MM.1S (cell line): ENCODE measurements at regions not wholly inside any gene's neighbourhood (a gene's known extent, or its start where the extent isn't known, plus 50 kb on each side); places are given as distances from the start of the nearest gene placed in this dataset.
A peak's percentile ranks its signal among the peaks of the same experiment; 100 is the strongest.

ENCODE experiments used
- DNase-seq: peaks from one replicate; pipeline ENCODE4 v3.0.0-alpha.2; 2015
- H2AFZ ChIP-seq: fragments of 300-600 bp; sonication (generic); 2 replicates; pipeline ENCODE4 v1.6.0; 2016; ENCODE audit warnings: antibody characterized with exemption, low read length
- H3F3A ChIP-seq: fragments of 300-600 bp; sonication (generic); 2 replicates; pipeline ENCODE4 v1.6.1; 2016; ENCODE audit warnings: mild to moderate bottlenecking, antibody characterized with exemption, low read length, moderate library complexity, mixed read lengths; ENCODE audit not compliant: insufficient read depth
- H3K27ac ChIP-seq: fragments of 300-600 bp; sonication (generic); 2 replicates; pipeline ENCODE4 v1.5.1; 2016; ENCODE audit warnings: mild to moderate bottlenecking, low read length
- H3K27me3 ChIP-seq: fragments of 300-600 bp; sonication (generic); replicated peaks from 2 replicates; pipeline ENCODE4 v1.6.0; 2016; ENCODE audit warnings: low read length; ENCODE audit not compliant: insufficient read depth
- H3K36me3 ChIP-seq: fragments of 300-600 bp; sonication (generic); replicated peaks from 2 replicates; pipeline ENCODE4 v1.6.1; 2016; ENCODE audit warnings: mild to moderate bottlenecking, low read length, mixed read lengths; ENCODE audit not compliant: insufficient read depth
- H3K4me1 ChIP-seq: fragments of 300-600 bp; sonication (generic); 2 replicates; pipeline ENCODE4 v1.6.1; 2016; ENCODE audit warnings: low read length, mixed read lengths
- H3K4me2 ChIP-seq: fragments of 300-600 bp; sonication (generic); 2 replicates; pipeline ENCODE4 v1.6.0; 2016; ENCODE audit warnings: low read depth, low read length
- H3K4me3 ChIP-seq: fragments of 300-600 bp; sonication (generic); 2 replicates; pipeline ENCODE4 v1.5.1; 2016; ENCODE audit warnings: low read length, mixed read lengths
- H3K79me2 ChIP-seq: fragments of 300-600 bp; sonication (generic); 2 replicates; pipeline ENCODE4 v1.6.1; 2016; ENCODE audit warnings: mixed run types, low read length, mixed read lengths
- H3K9ac ChIP-seq: fragments of 300-600 bp; sonication (generic); 2 replicates; pipeline ENCODE4 v1.6.1; 2016; ENCODE audit warnings: low read length, mixed read lengths
- H3K9me2 ChIP-seq: fragments of 300-600 bp; sonication (generic); replicated peaks from 2 replicates; pipeline ENCODE4 v1.6.1; 2016; ENCODE audit warnings: mild to moderate bottlenecking, low read length, mixed read lengths; ENCODE audit not compliant: insufficient read depth
- H3K9me3 ChIP-seq: fragments of 300-600 bp; sonication (generic); replicated peaks from 2 replicates; pipeline ENCODE4 v1.6.1; 2016; ENCODE audit warnings: mild to moderate bottlenecking, low read length, mixed read lengths; ENCODE audit not compliant: insufficient read depth
- H4K20me1 ChIP-seq: fragments of 300-600 bp; sonication (generic); 2 replicates; pipeline ENCODE4 v1.6.1; 2016; ENCODE audit warnings: mild to moderate bottlenecking, low read length, moderate library complexity, mixed read lengths; ENCODE audit not compliant: insufficient read depth
- EZH2 ChIP-seq: fragments of 300-600 bp; sonication (generic); optimal IDR thresholded peaks from 2 replicates; pipeline ENCODE3; 2017; ENCODE audit warnings: low read depth, mild to moderate bottlenecking, antibody characterized with exemption, low read length, mixed read lengths
- EZH2phosphoT487 ChIP-seq: fragments of 300-600 bp; sonication (generic); IDR thresholded peaks from 2 replicates; pipeline ENCODE4 v1.6.1; 2018; ENCODE audit warnings: antibody characterized with exemption, low read length
- TF ChIP-seq, protein P1 (sequence below): fragments of 300-600 bp; sonication (generic); IDR thresholded peaks from 2 replicates; pipeline ENCODE4 v1.5.1; 2016; ENCODE audit warnings: antibody characterized with exemption, low read length, mixed read lengths

GRCh38 chr14:65279958-65280357 lies 132.6 kb upstream of the FUT8 start:
- no peaks in the 10 kb centered on the region for H3K9me2 ChIP-seq
- H3F3A ChIP-seq: peaks cover 13% of the 10 kb centered on the region
- no peaks in the 10 kb centered on the region for H3K36me3 ChIP-seq
- H3K27ac ChIP-seq: no peak overlapping the region
- no peak overlapping the region for H3K4me3 ChIP-seq
- TF ChIP-seq, protein P1, sequence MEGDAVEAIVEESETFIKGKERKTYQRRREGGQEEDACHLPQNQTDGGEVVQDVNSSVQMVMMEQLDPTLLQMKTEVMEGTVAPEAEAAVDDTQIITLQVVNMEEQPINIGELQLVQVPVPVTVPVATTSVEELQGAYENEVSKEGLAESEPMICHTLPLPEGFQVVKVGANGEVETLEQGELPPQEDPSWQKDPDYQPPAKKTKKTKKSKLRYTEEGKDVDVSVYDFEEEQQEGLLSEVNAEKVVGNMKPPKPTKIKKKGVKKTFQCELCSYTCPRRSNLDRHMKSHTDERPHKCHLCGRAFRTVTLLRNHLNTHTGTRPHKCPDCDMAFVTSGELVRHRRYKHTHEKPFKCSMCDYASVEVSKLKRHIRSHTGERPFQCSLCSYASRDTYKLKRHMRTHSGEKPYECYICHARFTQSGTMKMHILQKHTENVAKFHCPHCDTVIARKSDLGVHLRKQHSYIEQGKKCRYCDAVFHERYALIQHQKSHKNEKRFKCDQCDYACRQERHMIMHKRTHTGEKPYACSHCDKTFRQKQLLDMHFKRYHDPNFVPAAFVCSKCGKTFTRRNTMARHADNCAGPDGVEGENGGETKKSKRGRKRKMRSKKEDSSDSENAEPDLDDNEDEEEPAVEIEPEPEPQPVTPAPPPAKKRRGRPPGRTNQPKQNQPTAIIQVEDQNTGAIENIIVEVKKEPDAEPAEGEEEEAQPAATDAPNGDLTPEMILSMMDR: no peak
- TF ChIP-seq EZH2phosphoT487: no peak
- TF ChIP-seq EZH2: no peak
- H3K4me1 ChIP-seq: peaks cover 7% of the 10 kb centered on the region
- no peak overlapping the region for H3K9ac ChIP-seq
- no peak overlapping the region for H3K4me2 ChIP-seq
- H2AFZ ChIP-seq: no peak overlapping the region
- no peak for DNase-seq
- no peaks in the 10 kb centered on the region for H3K79me2 ChIP-seq
- no peaks in the 10 kb centered on the region for H3K27me3 ChIP-seq
- no peaks in the 10 kb centered on the region for H4K20me1 ChIP-seq
- H3K9me3 ChIP-seq: no peaks in the 10 kb centered on the region

- H3K4me3 ChIP-seq: no peak overlapping the region
- no peak for DNase-seq
- H4K20me1 ChIP-seq: no peaks in the 10 kb centered on the region
- no peaks in the 10 kb centered on the region for H3K79me2 ChIP-seq
- no peaks in the 10 kb centered on the region for H3K36me3 ChIP-seq
- no peak overlapping the region for H3K27ac ChIP-seq
- H3K9ac ChIP-seq: no peak overlapping the region
- no peak overlapping the region for H3K4me2 ChIP-seq
- TF ChIP-seq EZH2 (no peak), EZH2phosphoT487 (no peak)
- TF ChIP-seq, protein P1: no peak
- no peaks in the 10 kb centered on the region for H3K9me2 ChIP-seq
- peaks cover 7% of the 10 kb centered on the region for H3K4me1 ChIP-seq
- H3K9me3 ChIP-seq: no peaks in the 10 kb centered on the region
- H2AFZ ChIP-seq: no peak overlapping the region
- H3K27me3 ChIP-seq: no peaks in the 10 kb centered on the region
- peaks cover 13% of the 10 kb centered on the region for H3F3A ChIP-seq
Measured at GRCh38 chr14:65280653-65281052, 131.9 kb upstream of the FUT8 start.

DNA sequence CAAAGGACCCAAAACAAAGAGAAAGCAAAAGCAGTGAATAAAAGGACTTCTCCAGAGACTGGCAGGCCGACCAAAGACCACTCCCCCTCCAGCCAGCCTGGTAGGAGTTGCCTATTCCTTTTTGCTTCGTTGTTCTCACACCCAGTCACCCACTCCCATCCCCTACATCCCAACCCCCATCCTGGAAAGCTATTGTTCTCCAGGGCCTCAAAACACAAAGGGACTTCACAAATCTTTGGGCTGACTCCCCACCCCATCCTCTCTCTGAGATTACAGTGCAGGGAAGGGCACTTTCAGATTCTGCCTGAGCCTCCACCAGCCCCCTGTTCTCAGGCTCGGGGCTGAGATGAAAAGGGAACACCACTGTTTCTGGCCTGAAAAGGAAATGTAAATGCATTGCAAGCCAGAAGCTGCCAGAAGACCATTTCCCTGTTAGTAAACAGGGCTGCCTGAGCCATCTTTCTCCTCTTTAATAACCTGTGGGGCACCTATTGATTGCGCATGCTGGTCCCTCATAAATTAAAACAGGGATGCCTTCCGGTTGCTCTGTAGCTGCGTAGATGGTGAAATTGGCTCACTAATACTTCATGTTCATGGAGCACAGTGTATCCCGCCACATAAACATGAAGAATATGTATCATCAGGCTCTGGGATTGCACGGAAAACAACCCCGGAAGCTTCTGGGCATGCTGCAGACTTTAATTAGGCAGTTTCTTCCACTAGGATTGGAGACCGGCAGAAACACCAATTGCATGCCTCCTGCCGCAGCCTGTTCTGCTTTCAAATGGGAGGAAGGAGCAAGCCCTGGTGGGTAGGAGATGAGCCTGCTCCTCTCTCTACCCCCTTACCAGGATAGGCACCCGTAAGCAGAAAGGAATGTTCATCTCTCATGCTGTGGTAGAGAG lies 130.3 kb upstream of the FUT8 start:
- Histone ChIP-seq H3K9me2 (no peaks in the 10 kb centered on the region), H3K4me2 (peak overlapping the region; percentile 94), H3K27me3 (no peaks in the 10 kb centered on the region), H3K9ac (peak overlapping the region; percentile 52), H3K27ac (peak overlapping the region; percentile 86), H2AFZ (peak overlapping the region; percentile 70), H3K4me3 (peak overlapping the region; percentile 63), H3K9me3 (no peaks in the 10 kb centered on the region), H3K36me3 (no peaks in the 10 kb centered on the region), H3K4me1 (peaks cover 7% of the 10 kb centered on the region), H3K79me2 (no peaks in the 10 kb centered on the region), H3F3A (peaks cover 13% of the 10 kb centered on the region), H4K20me1 (no peaks in the 10 kb centered on the region)
- no peak for TF ChIP-seq EZH2phosphoT487
- TF ChIP-seq, protein P1: no peak
- TF ChIP-seq EZH2: no peak
- peak; percentile 58 for DNase-seq
